GM12891 (cell line): ENCODE measurements at regions not wholly inside any gene's neighbourhood (a gene's known extent, or its start where the extent isn't known, plus 50 kb on each side); places are given as distances from the start of the nearest gene placed in this dataset.

Experiments used
- POLR2A ChIP-seq: IDR thresholded peaks from 2 replicates; pipeline ENCODE4 v1.6.1; 2011; ENCODE audit warnings: low read depth, low read length, control low read depth
- POLR2AphosphoS5 ChIP-seq: IDR thresholded peaks from 2 replicates; pipeline ENCODE4 v1.6.1; 2011; ENCODE audit warnings: low read depth, low read length, control low read depth
- POU2F2 ChIP-seq: IDR thresholded peaks from 2 replicates; pipeline ENCODE4 v1.6.1; 2011; ENCODE audit warnings: low read depth, mild to moderate bottlenecking, control low read depth, low read length, moderate library complexity
- SPI1 ChIP-seq: IDR thresholded peaks from 2 replicates; pipeline ENCODE4 v1.6.1; 2011; ENCODE audit warnings: low read depth, low read length, control low read depth
- TAF1 ChIP-seq: IDR thresholded peaks from 2 replicates; pipeline ENCODE4 v1.6.1; 2011; ENCODE audit warnings: low read depth, low read length, control low read depth

DNA sequence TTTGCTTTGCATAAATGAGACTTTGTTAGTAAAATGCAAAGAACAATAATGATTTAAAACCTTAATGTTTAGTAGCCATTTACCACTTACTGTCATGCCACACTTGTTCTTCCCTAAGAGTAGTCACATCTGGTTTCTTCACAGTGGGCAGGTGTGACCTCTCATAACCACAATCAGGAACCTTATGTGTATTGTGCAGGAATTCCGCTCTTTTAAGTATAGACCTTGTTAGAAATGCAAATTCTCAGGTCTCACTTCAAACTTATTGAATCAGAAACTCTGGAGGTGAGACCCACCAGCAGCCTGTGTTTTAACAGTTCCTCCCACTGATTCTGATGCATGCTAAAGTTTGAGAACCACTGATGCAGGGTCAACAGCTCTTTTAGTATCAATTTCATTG lies 518.8 kb upstream of the MEX3C start:
- TF ChIP-seq TAF1 (no peak), POLR2A (no peak), POLR2AphosphoS5 (no peak), SPI1 (no peak), POU2F2 (no peak)
